Hepatocyte (in vitro differentiated cells): ENCODE measurements at regions not wholly inside any gene's neighbourhood (a gene's known extent, or its start where the extent isn't known, plus 50 kb on each side); places are given as distances from the start of the nearest gene placed in this dataset.

Source experiments
- DNase-seq: peaks from one replicate; pipeline ENCODE4 v3.0.0-alpha.2; 2016; ENCODE audit warnings: low spot score
- H2AFZ ChIP-seq: fragments of 200-600 bp; sonication (generic); 2 replicates; pipeline ENCODE4 v1.6.0; 2016; ENCODE audit warnings: antibody characterized with exemption, mild to moderate bottlenecking
- H3K27ac ChIP-seq: fragments of 200-600 bp; sonication (generic); 2 replicates; pipeline ENCODE4 v1.5.1; 2016; ENCODE audit warnings: mild to moderate bottlenecking
- H3K27me3 ChIP-seq: fragments of 200-600 bp; sonication (generic); 2 replicates; pipeline ENCODE4 v1.6.1; 2016
- H3K36me3 ChIP-seq: fragments of 200-600 bp; sonication (generic); replicated peaks from 2 replicates; pipeline ENCODE4 v1.5.1; 2016; ENCODE audit warnings: low read depth; ENCODE audit not compliant: insufficient read depth
- H3K4me1 ChIP-seq: fragments of 200-600 bp; sonication (generic); 2 replicates; pipeline ENCODE4 v1.5.1; 2016; ENCODE audit warnings: mild to moderate bottlenecking, moderate library complexity; ENCODE audit not compliant: insufficient read depth
- H3K4me2 ChIP-seq: fragments of 200-600 bp; sonication (generic); 2 replicates; pipeline ENCODE4 v1.6.0; 2016
- H3K4me3 ChIP-seq: fragments of 200-600 bp; sonication (generic); 2 replicates; pipeline ENCODE4 v1.5.1; 2016; ENCODE audit warnings: mild to moderate bottlenecking
- H3K79me2 ChIP-seq: fragments of 200-600 bp; sonication (generic); 2 replicates; pipeline ENCODE4 v1.6.0; 2017; ENCODE audit warnings: mild to moderate bottlenecking
- H3K9me2 ChIP-seq: fragments of 200-600 bp; sonication (generic); replicated peaks from 2 replicates; pipeline ENCODE4 v1.6.0; 2017; ENCODE audit warnings: mild to moderate bottlenecking; ENCODE audit not compliant: insufficient read depth
- H3K9me3 ChIP-seq: fragments of 200-600 bp; sonication (generic); 2 replicates; pipeline ENCODE4 v1.5.1; 2016; ENCODE audit warnings: low read depth, mild to moderate bottlenecking
- H4K20me1 ChIP-seq: fragments of 200-600 bp; sonication (generic); 2 replicates; pipeline ENCODE4 v1.6.0; 2016; ENCODE audit warnings: mild to moderate bottlenecking; ENCODE audit not compliant: insufficient read depth, poor library complexity, severe bottlenecking
- CTCF ChIP-seq: fragments of 200-600 bp; sonication (generic); IDR thresholded peaks from 2 replicates; pipeline ENCODE4 v1.5.1; 2016; ENCODE audit warnings: antibody characterized with exemption, mild to moderate bottlenecking; ENCODE audit not compliant: poor library complexity
- EZH2 ChIP-seq: fragments of 200-600 bp; sonication (generic); IDR thresholded peaks from 2 replicates; pipeline ENCODE4 v1.6.1; 2016; ENCODE audit warnings: antibody characterized with exemption, mild to moderate bottlenecking, borderline replicate concordance
- EZH2phosphoT487 ChIP-seq: fragments of 200-600 bp; sonication (generic); IDR thresholded peaks from one replicate; pipeline ENCODE4 v1.6.1; 2018; ENCODE audit warnings: antibody characterized with exemption, mild to moderate bottlenecking, low read depth, moderate library complexity; ENCODE audit not compliant: unreplicated experiment, severe bottlenecking
- WGBS: methylation state at CpG from one replicate; pipeline ENCODE4 v1.1.6; 2016; ENCODE audit warnings: low lambda C conversion rate; ENCODE audit errors: missing lambda C conversion rate; 5-methylcytosine and 5-hydroxymethylcytosine counted together

GRCh38 chr10:98332623-98333269 is 64.8 kb upstream of the LOXL4 start:
- no peak for TF ChIP-seq EZH2phosphoT487
- no peak for TF ChIP-seq CTCF
- no peak for TF ChIP-seq EZH2
- Histone ChIP-seq H3K27ac (no peak overlapping the region), H4K20me1 (no peaks in the 10 kb centered on the region), H3K79me2 (no peaks in the 10 kb centered on the region), H3K4me3 (no peak overlapping the region), H3K27me3 (no peaks in the 10 kb centered on the region), H2AFZ (no peak overlapping the region), H3K4me2 (no peak overlapping the region), H3K4me1 (peaks cover 6% of the 10 kb centered on the region), H3K9me2 (no peaks in the 10 kb centered on the region), H3K36me3 (no peaks in the 10 kb centered on the region), H3K9me3 (no peaks in the 10 kb centered on the region)
- 50% methylated on average over 8 of the region's 8 CpGs for WGBS
- no peak for DNase-seq

- Histone ChIP-seq H3K27me3 (no peaks in the 10 kb centered on the region), H3K4me2 (no peak overlapping the region), H3K9me3 (no peaks in the 10 kb centered on the region), H3K36me3 (no peaks in the 10 kb centered on the region), H3K4me1 (peaks cover 6% of the 10 kb centered on the region), H3K9me2 (no peaks in the 10 kb centered on the region), H3K27ac (no peak overlapping the region), H4K20me1 (no peaks in the 10 kb centered on the region), H3K4me3 (no peak overlapping the region), H3K79me2 (no peaks in the 10 kb centered on the region), H2AFZ (no peak overlapping the region)
- DNase-seq, result no peak
- 65% methylated on average over 6 of the region's 6 CpGs for WGBS
- TF ChIP-seq EZH2phosphoT487, result no peak
- peak; percentile 2 for TF ChIP-seq CTCF
- no peak for TF ChIP-seq EZH2
Measured at GRCh38 chr10:98331885-98332284, 63.9 kb upstream of the LOXL4 start.

GRCh38 chr10:98330987-98331386 is 63.0 kb upstream of the LOXL4 start:
- H3K4me3 ChIP-seq, result no peak overlapping the region

More at GRCh38 chr10:98330987-98331386, 63.0 kb upstream of the LOXL4 start:
- Histone ChIP-seq H3K27ac (no peak overlapping the region), H2AFZ (no peak overlapping the region), H3K36me3 (no peaks in the 10 kb centered on the region), H3K27me3 (no peaks in the 10 kb centered on the region), H3K9me3 (no peaks in the 10 kb centered on the region), H3K9me2 (no peaks in the 10 kb centered on the region), H3K4me1 (peaks cover 6% of the 10 kb centered on the region), H3K4me2 (no peak overlapping the region), H3K79me2 (no peaks in the 10 kb centered on the region), H4K20me1 (no peaks in the 10 kb centered on the region)
- DNase-seq, result no peak
- no peak for TF ChIP-seq EZH2
- no peak for TF ChIP-seq CTCF
- TF ChIP-seq EZH2phosphoT487, result no peak
- 68% methylated on average over 7 of the region's 7 CpGs for WGBS
